ENCODE measurements at regions not wholly inside any gene's neighbourhood (a gene's known extent, or its start where the extent isn't known, plus 50 kb on each side); places are given as distances from the start of the nearest gene placed in this dataset.

- H3K27ac ChIP-seq: no peak overlapping the region
- H3K4me3 ChIP-seq (ENCODE audit: low read depth, low read length): no peak overlapping the region
- no peak for DNase-seq
- H3K36me3 ChIP-seq (replicated peaks): no peaks in the 10 kb centered on the region
- TF ChIP-seq, protein P1, sequence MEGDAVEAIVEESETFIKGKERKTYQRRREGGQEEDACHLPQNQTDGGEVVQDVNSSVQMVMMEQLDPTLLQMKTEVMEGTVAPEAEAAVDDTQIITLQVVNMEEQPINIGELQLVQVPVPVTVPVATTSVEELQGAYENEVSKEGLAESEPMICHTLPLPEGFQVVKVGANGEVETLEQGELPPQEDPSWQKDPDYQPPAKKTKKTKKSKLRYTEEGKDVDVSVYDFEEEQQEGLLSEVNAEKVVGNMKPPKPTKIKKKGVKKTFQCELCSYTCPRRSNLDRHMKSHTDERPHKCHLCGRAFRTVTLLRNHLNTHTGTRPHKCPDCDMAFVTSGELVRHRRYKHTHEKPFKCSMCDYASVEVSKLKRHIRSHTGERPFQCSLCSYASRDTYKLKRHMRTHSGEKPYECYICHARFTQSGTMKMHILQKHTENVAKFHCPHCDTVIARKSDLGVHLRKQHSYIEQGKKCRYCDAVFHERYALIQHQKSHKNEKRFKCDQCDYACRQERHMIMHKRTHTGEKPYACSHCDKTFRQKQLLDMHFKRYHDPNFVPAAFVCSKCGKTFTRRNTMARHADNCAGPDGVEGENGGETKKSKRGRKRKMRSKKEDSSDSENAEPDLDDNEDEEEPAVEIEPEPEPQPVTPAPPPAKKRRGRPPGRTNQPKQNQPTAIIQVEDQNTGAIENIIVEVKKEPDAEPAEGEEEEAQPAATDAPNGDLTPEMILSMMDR (IDR thresholded peaks at IDR 0.05; ENCODE audit: low read depth, low read length, missing control alignments): no peak
- H3K27me3 ChIP-seq (replicated peaks): no peaks in the 10 kb centered on the region
- in situ Hi-C loops (cut with HindIII; ENCODE audit: low pct_ligation_motif_present, low sequenced_read_pairs): no loop called here
Observed at GRCh38 chr6:156513504-156513903, 263.7 kb upstream of the ARID1B start.

DNA sequence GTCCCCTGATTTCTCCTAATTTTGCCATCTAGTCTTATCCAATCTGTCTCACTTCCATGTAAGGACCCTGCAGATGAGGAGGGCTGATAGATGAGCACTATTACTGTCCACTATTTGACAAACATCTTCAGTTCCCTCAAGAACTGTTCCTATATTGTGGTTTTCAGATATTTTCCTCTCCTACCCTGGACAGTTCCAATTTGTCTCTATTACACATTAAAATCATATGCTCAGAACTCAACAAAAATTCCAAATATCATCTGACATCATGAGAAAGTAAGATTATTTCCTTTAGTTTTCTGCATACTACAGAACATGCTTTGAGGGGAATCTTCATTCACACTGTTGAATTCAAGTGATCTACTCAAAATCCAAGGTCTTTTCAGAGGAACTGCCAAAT is 265.6 kb upstream of the ARID1B start:
- TF ChIP-seq, protein P1 (IDR thresholded peaks at IDR 0.05; ENCODE audit: low read depth, low read length, missing control alignments): no peak
- DNase-seq: no peak
- Histone ChIP-seq H3K4me3 (ENCODE audit: low read depth, low read length) (no peak overlapping the region), H3K36me3 (replicated peaks) (no peaks in the 10 kb centered on the region), H3K27me3 (replicated peaks) (no peaks in the 10 kb centered on the region), H3K27ac (no peak overlapping the region)
- in situ Hi-C loops (cut with HindIII; ENCODE audit: low pct_ligation_motif_present, low sequenced_read_pairs): no loop called here

- Histone ChIP-seq H3K27ac (no peak overlapping the region), H3K27me3 (replicated peaks) (no peaks in the 10 kb centered on the region), H3K4me3 (ENCODE audit: low read depth, low read length) (no peak overlapping the region), H3K36me3 (replicated peaks) (no peaks in the 10 kb centered on the region)
- TF ChIP-seq, protein P1 (IDR thresholded peaks at IDR 0.05; ENCODE audit: low read depth, low read length, missing control alignments): no peak
- in situ Hi-C loops (cut with HindIII; ENCODE audit: low pct_ligation_motif_present, low sequenced_read_pairs): no loop called here
- no peak for DNase-seq
Observed at GRCh38 chr6:156511051-156511450, 266.1 kb upstream of the ARID1B start.

DNA sequence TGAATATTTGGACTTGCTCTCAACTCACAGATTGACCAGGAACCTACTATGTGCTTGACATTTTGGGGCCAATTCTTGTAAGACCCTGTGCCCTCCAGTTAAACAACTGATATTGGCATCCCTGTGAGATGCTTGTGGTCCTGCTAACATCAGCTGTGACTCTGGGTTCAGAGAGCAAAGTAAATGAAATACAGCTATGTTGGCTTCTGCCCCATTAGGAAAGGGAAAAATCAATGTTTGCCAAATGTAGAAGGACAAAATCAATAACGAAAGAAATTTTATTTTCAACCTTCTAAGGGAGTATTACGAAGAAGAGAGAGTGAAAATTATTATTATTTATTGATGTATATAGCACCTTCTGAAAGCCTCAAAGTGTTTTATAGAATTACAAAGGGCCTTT is 266.9 kb upstream of the ARID1B start:
- Histone ChIP-seq H3K27me3 (replicated peaks) (no peaks in the 10 kb centered on the region), H3K4me3 (ENCODE audit: low read depth, low read length) (no peak overlapping the region), H3K27ac (no peak overlapping the region), H3K36me3 (replicated peaks) (no peaks in the 10 kb centered on the region)
- in situ Hi-C loops (cut with HindIII; ENCODE audit: low pct_ligation_motif_present, low sequenced_read_pairs): no loop called here
- no peak for DNase-seq
- TF ChIP-seq, protein P1 (IDR thresholded peaks at IDR 0.05; ENCODE audit: low read depth, low read length, missing control alignments): no peak

GRCh38 chr6:156509496-156509895 is 267.7 kb upstream of the ARID1B start:
- TF ChIP-seq, protein P1 (IDR thresholded peaks at IDR 0.05; ENCODE audit: low read depth, low read length, missing control alignments): no peak
- Histone ChIP-seq H3K4me3 (ENCODE audit: low read depth, low read length) (no peak overlapping the region), H3K27me3 (replicated peaks) (no peaks in the 10 kb centered on the region), H3K27ac (no peak overlapping the region), H3K36me3 (replicated peaks) (no peaks in the 10 kb centered on the region)
- DNase-seq: no peak
- in situ Hi-C loops (cut with HindIII; ENCODE audit: low pct_ligation_motif_present, low sequenced_read_pairs): no loop called here

GRCh38 chr6:156508923-156509322 is 268.3 kb upstream of the ARID1B start:
- Histone ChIP-seq H3K27me3 (replicated peaks) (no peaks in the 10 kb centered on the region), H3K27ac (no peak overlapping the region), H3K4me3 (ENCODE audit: low read depth, low read length) (no peak overlapping the region), H3K36me3 (replicated peaks) (no peaks in the 10 kb centered on the region)
- DNase-seq: no peak
- in situ Hi-C loops (cut with HindIII; ENCODE audit: low pct_ligation_motif_present, low sequenced_read_pairs): no loop called here
- TF ChIP-seq, protein P1 (IDR thresholded peaks at IDR 0.05; ENCODE audit: low read depth, low read length, missing control alignments): no peak
